Left cardiac atrium (tissue), 4 donors: ENCODE measurements at regions not wholly inside any gene's neighbourhood (a gene's known extent, or its start where the extent isn't known, plus 50 kb on each side); places are given as distances from the start of the nearest gene placed in this dataset.

Experiments used
- ATAC-seq, 2 donors: fragments of 200-7000 bp; cut with Tn5 transposase; one replicate each; pipeline ENCODE4 v1.9.1; 2020; ENCODE audit warnings: mild to moderate bottlenecking in 2 of 2, moderate library complexity in 2 of 2
- DNase-seq: peaks from one replicate; pipeline ENCODE4 v3.0.0-alpha.2; 2020
- intact Hi-C, 2 donors: fragments of 100-400 bp; cut with DNase I; formaldehyde crosslinking; loops; one replicate each; pipeline versions ENCODE4 v1.14.1 to v1.15.1; 2022 to 2023
- donor health status: DM: no; HTN: yes; CAD: no.
- donor health status: DM: no; HTN: yes; CAD: no; lungs with severe emphysema.
- donor health status: DM: yes; HTN: yes; CAD: no.
- donor health status: Dilated cardiomyopathy.

- ATAC-seq (no peak), DNase-seq (no peak)
- intact Hi-C loops, result no loop called here
These were observed 737.5 kb downstream of the LIG4 start for GRCh38 chr13:107477772-107478379.

- DNase-seq (no peak), ATAC-seq (no peak)
- intact Hi-C loops, result no loop called here
These were observed 739.4 kb downstream of the LIG4 start for GRCh38 chr13:107475753-107476453.

- DNase-seq (no peak), ATAC-seq (no peak)
- intact Hi-C loops, result no loop called here
These were observed 742.1 kb downstream of the LIG4 start for GRCh38 chr13:107473253-107473652.

- intact Hi-C loops, result no loop called here
- DNase-seq (no peak), ATAC-seq (peak in 1 of 2 donors; percentile 62)
These were observed 748.8 kb downstream of the LIG4 start for GRCh38 chr13:107466326-107467099.

- intact Hi-C loops, result no loop called here
- DNase-seq (no peak), ATAC-seq (no peak)
These were observed 752.8 kb downstream of the LIG4 start for GRCh38 chr13:107462501-107462900.

GRCh38 chr13:107461751-107462150 is 753.6 kb downstream of the LIG4 start:
- no peak for DNase-seq
- ATAC-seq, result no peak
- intact Hi-C loops, result no loop called here

GRCh38 chr13:107459430-107459829 is 755.9 kb downstream of the LIG4 start:
- intact Hi-C loops, result no loop called here
- ATAC-seq (no peak), DNase-seq (no peak)

GRCh38 chr13:107458269-107458668 is 757.1 kb downstream of the LIG4 start:
- intact Hi-C loops, result no loop called here
- DNase-seq, result no peak
- ATAC-seq, result no peak

GRCh38 chr13:107457686-107458085 is 757.6 kb downstream of the LIG4 start:
- DNase-seq (no peak), ATAC-seq (no peak)
- intact Hi-C loops, result no loop called here

- ATAC-seq (no peak), DNase-seq (no peak)
- intact Hi-C loops, result no loop called here
These were observed 758.9 kb downstream of the LIG4 start for GRCh38 chr13:107456431-107456830.

GRCh38 chr13:107452833-107453232 is 762.5 kb downstream of the LIG4 start:
- DNase-seq, result no peak
- ATAC-seq, result no peak
- intact Hi-C loops, result no loop called here

- DNase-seq (peak; percentile 42), ATAC-seq (peak; percentile 30 to 51)
These were observed 764.4 kb downstream of the LIG4 start for GRCh38 chr13:107450931-107451330.

GRCh38 chr13:107450431-107450830 is 764.9 kb downstream of the LIG4 start:
- DNase-seq (no peak), ATAC-seq (no peak)
- intact Hi-C loops, result no loop called here

More at GRCh38 chr13:107450931-107451330, 764.4 kb downstream of the LIG4 start:
- intact Hi-C loops, result no loop called here

- intact Hi-C loops, result no loop called here
- DNase-seq (no peak), ATAC-seq (no peak)
These were observed 767.7 kb downstream of the LIG4 start for GRCh38 chr13:107447591-107447990.

- DNase-seq (no peak), ATAC-seq (no peak)
- intact Hi-C loops, result no loop called here
These were observed 774.1 kb downstream of the LIG4 start for GRCh38 chr13:107441279-107441678.

GRCh38 chr13:107438251-107438650 is 777.1 kb downstream of the LIG4 start:
- intact Hi-C loops, result no loop called here
- DNase-seq (no peak), ATAC-seq (no peak)

GRCh38 chr13:107434347-107434746 is 781.0 kb downstream of the LIG4 start:
- ATAC-seq, result no peak
- no peak for DNase-seq
- intact Hi-C loops, result no loop called here

- no peak for DNase-seq
- intact Hi-C loops, result no loop called here
- ATAC-seq, result no peak
These were observed 787.8 kb downstream of the LIG4 start for GRCh38 chr13:107427536-107427935.

- ATAC-seq (no peak), DNase-seq (no peak)
- intact Hi-C loops, result no loop called here
These were observed 792.9 kb downstream of the LIG4 start for GRCh38 chr13:107422421-107422820.

- intact Hi-C loops, result no loop called here
- ATAC-seq (no peak), DNase-seq (no peak)
These were observed 793.4 kb downstream of the LIG4 start for GRCh38 chr13:107421951-107422350.
